ENCODE measurements at regions not wholly inside any gene's neighbourhood (a gene's known extent, or its start where the extent isn't known, plus 50 kb on each side); places are given as distances from the start of the nearest gene placed in this dataset.

- no peak for TF ChIP-seq POLR2A (IDR thresholded peaks at IDR 0.05)
- TF ChIP-seq CTCF (IDR thresholded peaks at IDR 0.05), result no peak
- no peak for TF ChIP-seq POLR2AphosphoS5 (IDR thresholded peaks at IDR 0.05)
Measured at GRCh38 chr6:125529061-125529460, 220.4 kb upstream of the HEY2 start.

All from transverse colon (tissue), 4 donors.